ENCODE measurements at regions not wholly inside any gene's neighbourhood (a gene's known extent, or its start where the extent isn't known, plus 50 kb on each side); places are given as distances from the start of the nearest gene placed in this dataset.

DNA sequence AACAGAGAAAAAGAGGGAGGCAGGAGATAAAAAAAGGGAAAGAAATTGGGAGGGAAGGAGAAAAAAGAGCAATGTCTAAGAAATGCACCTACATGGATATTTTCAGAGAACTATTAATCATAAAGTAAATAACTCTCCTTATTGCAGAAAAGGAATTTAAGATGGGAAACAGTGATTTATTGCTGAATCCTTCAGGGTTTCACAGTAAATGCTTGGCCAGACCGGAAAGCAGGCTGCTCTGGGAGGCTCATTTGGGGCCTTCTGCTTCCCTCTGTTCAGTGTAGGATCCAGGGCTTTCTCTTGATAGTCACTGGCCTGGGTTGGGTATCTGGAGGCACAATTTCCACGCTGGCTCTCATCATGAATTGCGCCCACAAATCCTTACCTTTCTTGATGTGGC, 324.3 kb upstream of the SORL1-AS1 start:
- no peaks in the 10 kb centered on the region for H3K27me3 ChIP-seq (ENCODE audit: insufficient read depth, low read depth)
- H3K9me2 ChIP-seq (ENCODE audit: insufficient read depth): no peaks in the 10 kb centered on the region
- H3K79me2 ChIP-seq (ENCODE audit: low read depth): no peaks in the 10 kb centered on the region
- no peaks in the 10 kb centered on the region for H3F3A ChIP-seq (ENCODE audit: insufficient read depth, low read depth)
- POLR2A ChIA-PET (ENCODE audit: unreplicated experiment): no interaction called here
- no peak overlapping the region for H3K4me3 ChIP-seq
- no peaks in the 10 kb centered on the region for H3K9me3 ChIP-seq (ENCODE audit: insufficient read depth, low read depth)
- H3K4me2 ChIP-seq: no peak overlapping the region
- BruUV-seq (replicated peaks): no TSS peak
- H3K27ac ChIP-seq: no peak overlapping the region
- intact Hi-C loops (cut with micrococcal nuclease; ENCODE audit: unreplicated experiment): no loop called here
- H2AFZ ChIP-seq: no peak overlapping the region
- no peaks in the 10 kb centered on the region for H3K36me3 ChIP-seq (ENCODE audit: low read depth)
- TF ChIP-seq, protein P1, sequence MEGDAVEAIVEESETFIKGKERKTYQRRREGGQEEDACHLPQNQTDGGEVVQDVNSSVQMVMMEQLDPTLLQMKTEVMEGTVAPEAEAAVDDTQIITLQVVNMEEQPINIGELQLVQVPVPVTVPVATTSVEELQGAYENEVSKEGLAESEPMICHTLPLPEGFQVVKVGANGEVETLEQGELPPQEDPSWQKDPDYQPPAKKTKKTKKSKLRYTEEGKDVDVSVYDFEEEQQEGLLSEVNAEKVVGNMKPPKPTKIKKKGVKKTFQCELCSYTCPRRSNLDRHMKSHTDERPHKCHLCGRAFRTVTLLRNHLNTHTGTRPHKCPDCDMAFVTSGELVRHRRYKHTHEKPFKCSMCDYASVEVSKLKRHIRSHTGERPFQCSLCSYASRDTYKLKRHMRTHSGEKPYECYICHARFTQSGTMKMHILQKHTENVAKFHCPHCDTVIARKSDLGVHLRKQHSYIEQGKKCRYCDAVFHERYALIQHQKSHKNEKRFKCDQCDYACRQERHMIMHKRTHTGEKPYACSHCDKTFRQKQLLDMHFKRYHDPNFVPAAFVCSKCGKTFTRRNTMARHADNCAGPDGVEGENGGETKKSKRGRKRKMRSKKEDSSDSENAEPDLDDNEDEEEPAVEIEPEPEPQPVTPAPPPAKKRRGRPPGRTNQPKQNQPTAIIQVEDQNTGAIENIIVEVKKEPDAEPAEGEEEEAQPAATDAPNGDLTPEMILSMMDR (conservative IDR thresholded peaks at IDR 0.05): no peak
- no peak for TF ChIP-seq EZH2 (IDR thresholded peaks at IDR 0.05; ENCODE audit: low read depth)
- no peak for DNase-seq
- no peaks in the 10 kb centered on the region for H4K20me1 ChIP-seq (ENCODE audit: insufficient read depth)
- CTCF ChIA-PET: no interaction called here
- H3K4me1 ChIP-seq (replicated peaks; ENCODE audit: insufficient read depth): no peaks in the 10 kb centered on the region

DNA sequence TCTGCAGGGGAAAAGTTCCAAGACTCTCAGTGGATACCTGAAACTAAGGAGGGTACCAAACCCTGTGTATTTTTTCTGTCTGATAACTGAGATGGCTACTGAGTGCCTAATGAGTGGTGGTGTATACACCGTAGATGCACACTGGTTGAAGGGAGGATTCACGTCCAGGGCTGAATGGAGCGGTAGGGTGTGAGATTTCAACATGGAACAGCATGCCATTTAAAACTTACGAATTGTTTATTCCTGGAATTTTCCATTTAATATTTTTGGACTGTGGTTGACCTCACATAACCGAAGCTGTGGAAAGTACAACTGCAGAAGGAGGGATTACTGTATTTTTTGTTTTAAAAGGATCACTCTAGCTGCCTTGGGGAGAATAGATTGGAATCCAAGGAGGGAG, 322.5 kb upstream of the SORL1-AS1 start:
- POLR2A ChIA-PET (ENCODE audit: unreplicated experiment): no interaction called here

DNA sequence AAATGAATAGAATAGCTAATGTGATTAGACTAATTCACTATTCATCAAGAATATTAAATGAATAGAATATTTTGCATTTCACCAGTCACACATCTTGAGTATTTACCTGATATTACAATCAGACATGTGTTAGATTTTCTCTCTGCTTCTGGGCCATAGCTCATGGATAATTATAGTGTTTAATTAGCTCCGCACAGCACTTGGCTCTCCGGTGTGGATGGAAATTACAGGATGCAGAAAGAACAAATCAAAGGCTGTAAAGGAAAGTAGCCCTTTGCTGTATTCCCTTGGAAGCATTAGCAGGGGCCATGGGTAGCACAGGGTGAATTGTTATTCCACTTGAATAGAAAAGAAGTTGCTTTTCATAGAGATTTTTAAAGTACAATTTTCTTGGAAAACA, 320.3 kb upstream of the SORL1-AS1 start:
- Histone ChIP-seq H3K4me1 (replicated peaks; ENCODE audit: insufficient read depth) (no peaks in the 10 kb centered on the region), H2AFZ (no peak overlapping the region), H3K79me2 (ENCODE audit: low read depth) (no peaks in the 10 kb centered on the region), H3K4me3 (no peak overlapping the region), H3K27me3 (ENCODE audit: insufficient read depth, low read depth) (peaks cover 37% of the 10 kb centered on the region), H3K4me2 (no peak overlapping the region), H3K9me3 (ENCODE audit: insufficient read depth, low read depth) (no peaks in the 10 kb centered on the region), H3K9me2 (ENCODE audit: insufficient read depth) (no peaks in the 10 kb centered on the region), H3F3A (ENCODE audit: insufficient read depth, low read depth) (no peaks in the 10 kb centered on the region), H3K27ac (no peak overlapping the region), H4K20me1 (ENCODE audit: insufficient read depth) (no peaks in the 10 kb centered on the region), H3K36me3 (ENCODE audit: low read depth) (no peaks in the 10 kb centered on the region)
- TF ChIP-seq, protein P1 (conservative IDR thresholded peaks at IDR 0.05): no peak
- no peak for TF ChIP-seq EZH2 (IDR thresholded peaks at IDR 0.05; ENCODE audit: low read depth)
- intact Hi-C loops (cut with micrococcal nuclease; ENCODE audit: unreplicated experiment): no loop called here
- BruUV-seq (replicated peaks): no TSS peak
- no peak for DNase-seq
- ChIA-PET POLR2A (ENCODE audit: unreplicated experiment) (no interaction called here), CTCF (no interaction called here)

More for the DNA sequence above, 322.5 kb upstream of the SORL1-AS1 start:
- Histone ChIP-seq H4K20me1 (ENCODE audit: insufficient read depth) (no peaks in the 10 kb centered on the region), H3K27me3 (ENCODE audit: insufficient read depth, low read depth) (peaks cover 15% of the 10 kb centered on the region; the same call in 1 of the 2 replicates), H3K79me2 (ENCODE audit: low read depth) (no peaks in the 10 kb centered on the region), H3K9me2 (ENCODE audit: insufficient read depth) (no peaks in the 10 kb centered on the region), H3K27ac (no peak overlapping the region), H2AFZ (no peak overlapping the region), H3K9me3 (ENCODE audit: insufficient read depth, low read depth) (no peaks in the 10 kb centered on the region), H3K4me1 (replicated peaks; ENCODE audit: insufficient read depth) (no peaks in the 10 kb centered on the region), H3F3A (ENCODE audit: insufficient read depth, low read depth) (no peaks in the 10 kb centered on the region), H3K4me2 (no peak overlapping the region), H3K36me3 (ENCODE audit: low read depth) (no peaks in the 10 kb centered on the region), H3K4me3 (no peak overlapping the region)
- TF ChIP-seq EZH2 (IDR thresholded peaks at IDR 0.05; ENCODE audit: low read depth): no peak
- TF ChIP-seq, protein P1 (conservative IDR thresholded peaks at IDR 0.05): no peak
- BruUV-seq (replicated peaks): no TSS peak
- no peak for DNase-seq
- CTCF ChIA-PET: no interaction called here
- intact Hi-C loops (cut with micrococcal nuclease; ENCODE audit: unreplicated experiment): no loop called here
